COLO668 (cell line): ENCODE measurements at regions not wholly inside any gene's neighbourhood (a gene's known extent, or its start where the extent isn't known, plus 50 kb on each side); places are given as distances from the start of the nearest gene placed in this dataset.
"Not testable (repeated sequence)": the region's sequence is repeated elsewhere in the genome, so short reads cannot be mapped to it uniquely, and the experiment has no call there.

ENCODE experiments used
- DNase-seq: peaks from one replicate; lab custom pipeline; 2025; ENCODE audit not compliant: unreplicated experiment; lab: John Stamatoyannopoulos, UW

- DNase-seq, result no peak
Measured at GRCh38 chr7:138214926-138215325, 138.7 kb downstream of the AKR1D1 start.

GRCh38 chr7:138220321-138220720, 144.1 kb downstream of the AKR1D1 start:
- not testable (repeated sequence) for DNase-seq

- not testable (repeated sequence) for DNase-seq
Measured at GRCh38 chr7:138221388-138221787, 145.1 kb downstream of the AKR1D1 start.

DNA sequence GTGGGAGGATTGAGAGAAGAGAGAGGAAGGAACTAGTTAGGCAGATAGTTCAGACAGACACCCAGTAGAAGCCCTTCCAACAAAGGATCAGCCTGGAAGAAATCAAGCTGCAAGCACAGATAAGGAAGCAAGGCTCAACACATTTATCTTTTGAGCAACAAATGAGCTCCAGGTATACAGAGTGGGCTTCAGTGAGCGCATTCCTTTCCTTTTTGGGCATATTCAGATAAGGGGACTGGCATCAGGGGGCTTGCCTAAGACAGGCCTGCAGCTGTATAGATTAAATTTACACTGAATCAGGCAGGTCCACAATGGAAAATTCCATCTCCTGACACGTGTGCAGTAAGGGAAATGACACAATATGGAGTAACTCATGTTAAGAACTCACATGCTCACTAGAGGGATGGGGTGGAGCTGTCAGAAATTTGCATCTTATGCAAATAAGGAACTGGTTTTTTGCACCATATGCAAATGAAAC, 147.2 kb downstream of the AKR1D1 start:
- DNase-seq, result no peak

- no peak for DNase-seq
Measured at GRCh38 chr7:138226001-138226476, 149.8 kb downstream of the AKR1D1 start.

- no peak for DNase-seq
Measured at GRCh38 chr7:138226745-138227279, 150.6 kb downstream of the AKR1D1 start.

- no peak for DNase-seq
Measured at GRCh38 chr7:138228119-138228518, 151.9 kb downstream of the AKR1D1 start.

GRCh38 chr7:138228769-138229168, 152.5 kb downstream of the AKR1D1 start:
- no peak for DNase-seq

GRCh38 chr7:138233189-138233588, 156.9 kb downstream of the AKR1D1 start:
- no peak for DNase-seq

DNA sequence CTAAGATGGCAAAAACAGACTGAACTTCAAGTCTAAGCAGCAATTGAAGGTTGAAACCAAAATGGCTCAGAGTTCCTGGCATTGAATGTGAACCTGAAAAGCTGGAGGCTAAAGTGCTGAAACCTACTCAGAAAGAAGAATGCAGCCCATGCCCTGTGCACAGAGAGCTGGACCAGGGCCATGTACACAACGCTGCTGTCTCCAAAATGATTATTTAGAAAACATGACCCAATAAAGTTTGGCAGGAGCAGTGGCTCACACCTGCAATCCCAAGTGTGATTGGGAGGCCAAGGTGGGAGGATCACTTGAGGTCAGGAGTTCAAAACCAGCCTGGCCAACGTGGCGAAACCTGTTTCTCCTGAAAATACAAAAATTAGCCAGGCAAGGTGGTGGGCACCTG, 158.9 kb downstream of the AKR1D1 start:
- DNase-seq, result no peak

- DNase-seq, result no peak
Measured at GRCh38 chr7:138237995-138238394, 161.7 kb downstream of the AKR1D1 start.

GRCh38 chr7:138238734-138239659, 162.7 kb downstream of the AKR1D1 start:
- no peak for DNase-seq

GRCh38 chr7:138243430-138243829, 167.2 kb downstream of the AKR1D1 start:
- peak; percentile 76 for DNase-seq

DNA sequence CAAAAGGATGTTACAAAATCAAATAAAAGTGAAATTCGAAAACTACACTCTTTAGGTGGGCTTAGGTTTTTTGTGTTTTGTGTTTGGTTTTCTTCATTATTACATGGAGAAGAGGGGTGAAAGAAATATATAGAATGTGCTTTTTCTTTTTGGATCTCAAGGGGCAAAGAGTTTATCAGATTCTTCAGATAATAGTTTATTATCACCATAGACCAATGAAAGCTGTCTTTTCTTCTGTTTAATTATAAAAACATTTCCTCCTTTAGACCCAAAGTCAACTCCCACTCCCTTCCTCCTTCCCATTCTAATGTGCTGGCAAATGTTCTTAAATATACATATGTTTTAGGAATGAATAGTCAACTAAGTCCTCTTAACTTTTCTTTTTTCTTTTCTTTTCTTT, 167.6 kb downstream of the AKR1D1 start:
- DNase-seq, result no peak

DNA sequence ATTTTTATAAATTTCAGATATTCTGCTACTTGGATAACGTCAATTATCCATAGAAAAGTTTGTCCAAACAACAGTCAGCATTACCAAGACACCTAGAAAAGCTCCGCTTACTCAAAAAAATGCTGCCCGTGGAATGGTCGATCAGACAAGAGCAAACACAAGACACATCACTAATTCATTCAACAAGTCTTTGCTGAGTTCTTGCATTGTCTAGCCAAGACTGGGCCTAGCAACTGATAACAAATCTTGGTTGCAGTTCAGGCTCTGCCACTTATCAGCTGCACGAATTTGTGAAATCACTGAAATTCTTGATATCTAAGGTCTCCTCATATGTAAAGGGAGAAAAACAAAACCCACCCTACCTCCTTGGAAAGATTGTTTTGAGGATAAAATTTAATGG, 168.3 kb downstream of the AKR1D1 start:
- DNase-seq, result no peak

GRCh38 chr7:138245216-138245615, 169.0 kb downstream of the AKR1D1 start:
- DNase-seq, result no peak

GRCh38 chr7:138245682-138246081, 169.4 kb downstream of the AKR1D1 start:
- no peak for DNase-seq

DNA sequence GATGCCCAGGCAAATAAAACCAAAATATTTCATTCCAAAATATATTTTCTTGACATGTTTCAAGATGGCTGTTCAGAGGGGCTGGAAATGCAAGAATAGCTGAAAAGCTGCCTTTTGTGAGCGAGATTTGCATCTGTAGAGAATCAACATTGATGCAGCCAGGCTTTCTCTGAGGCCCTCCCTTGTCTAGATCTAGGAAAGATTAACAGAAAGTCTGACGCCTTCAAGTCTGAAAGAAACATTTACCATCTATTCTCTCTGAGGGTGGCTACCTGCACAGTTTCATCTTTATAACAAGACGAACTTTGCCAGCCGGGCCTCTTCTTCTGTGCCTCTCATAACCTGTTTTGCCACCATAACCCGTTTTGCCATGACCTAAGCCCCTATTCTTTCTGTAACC, 170.2 kb downstream of the AKR1D1 start:
- DNase-seq, result no peak

GRCh38 chr7:138247081-138247480, 170.8 kb downstream of the AKR1D1 start:
- DNase-seq, result no peak

DNA sequence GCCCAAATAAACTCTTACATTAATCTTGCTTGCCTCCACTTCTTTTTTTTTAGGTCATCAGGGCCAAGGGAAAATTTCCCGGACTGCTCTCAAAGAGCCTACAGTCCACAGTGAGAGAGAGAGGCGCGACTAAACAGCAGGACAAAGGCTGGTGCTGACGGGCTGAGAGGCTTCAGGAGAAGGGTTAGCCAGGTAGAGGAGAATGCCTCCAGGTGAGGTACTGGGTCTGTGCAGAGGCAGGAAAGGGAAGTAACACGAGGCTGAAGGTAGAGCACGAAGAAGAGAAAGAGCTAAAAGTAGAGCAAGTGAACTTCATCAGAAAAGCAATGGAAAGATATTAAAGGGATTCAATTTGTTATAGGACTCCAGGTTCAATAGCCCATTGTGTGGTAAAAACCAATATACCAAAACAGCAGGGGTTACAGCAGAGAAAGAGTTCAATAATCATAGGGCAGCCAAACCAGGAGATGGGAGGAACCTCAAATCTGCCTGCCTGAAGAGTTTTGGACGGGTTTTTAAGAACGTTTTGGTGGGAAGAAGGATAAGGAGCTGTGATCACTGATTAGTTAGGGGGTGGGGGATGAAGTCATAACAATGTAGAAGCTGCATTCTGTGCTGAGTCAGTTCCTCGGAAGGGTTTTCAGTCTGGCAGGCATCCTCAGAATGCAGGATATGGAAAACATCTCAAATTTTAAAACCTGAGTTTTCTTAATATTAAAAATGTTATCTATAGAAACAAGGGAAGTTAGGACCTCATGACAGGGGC, 171.5 kb downstream of the AKR1D1 start:
- DNase-seq, result no peak

DNA sequence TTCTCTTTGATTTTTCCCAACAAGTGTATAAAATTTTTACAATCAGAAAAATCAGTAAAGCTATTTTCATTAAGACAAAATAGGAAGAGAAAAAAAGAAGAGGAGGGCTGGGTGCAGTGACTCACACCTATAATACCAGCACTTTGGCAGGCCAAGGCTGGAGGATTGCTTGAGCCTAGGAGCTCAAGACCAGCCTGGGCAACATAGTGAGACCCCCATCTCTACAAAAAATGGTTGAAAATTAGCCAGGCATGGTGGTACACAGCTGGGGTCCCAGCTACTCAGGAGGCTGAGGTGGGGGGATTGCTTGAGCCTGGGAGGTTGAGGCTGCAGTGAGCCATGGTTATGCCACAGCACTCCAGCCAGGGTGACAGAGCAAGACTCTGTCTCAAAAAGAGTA, 172.3 kb downstream of the AKR1D1 start:
- DNase-seq, result no peak

DNA sequence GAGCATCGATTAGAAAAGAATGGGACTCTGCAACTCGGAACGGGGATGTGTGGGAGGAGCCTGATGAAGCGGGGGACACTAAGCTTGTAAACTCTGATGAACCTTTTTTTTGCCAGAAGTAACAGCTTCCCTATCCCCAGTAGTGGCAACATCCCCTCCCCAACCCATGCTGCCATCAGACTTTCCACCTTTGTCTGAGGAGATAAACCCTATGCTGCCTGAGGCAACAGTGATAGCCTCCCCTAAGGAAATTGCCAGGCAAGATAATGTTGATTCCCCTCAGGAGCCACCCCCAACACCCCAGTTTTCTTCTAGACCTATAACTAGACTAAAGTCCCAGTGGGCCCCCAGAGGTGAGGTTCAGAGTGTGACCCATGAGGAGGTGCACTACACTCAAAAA, 173.7 kb downstream of the AKR1D1 start:
- no peak for DNase-seq
